ENCODE measurements at regions not wholly inside any gene's neighbourhood (a gene's known extent, or its start where the extent isn't known, plus 50 kb on each side); places are given as distances from the start of the nearest gene placed in this dataset.

DNA sequence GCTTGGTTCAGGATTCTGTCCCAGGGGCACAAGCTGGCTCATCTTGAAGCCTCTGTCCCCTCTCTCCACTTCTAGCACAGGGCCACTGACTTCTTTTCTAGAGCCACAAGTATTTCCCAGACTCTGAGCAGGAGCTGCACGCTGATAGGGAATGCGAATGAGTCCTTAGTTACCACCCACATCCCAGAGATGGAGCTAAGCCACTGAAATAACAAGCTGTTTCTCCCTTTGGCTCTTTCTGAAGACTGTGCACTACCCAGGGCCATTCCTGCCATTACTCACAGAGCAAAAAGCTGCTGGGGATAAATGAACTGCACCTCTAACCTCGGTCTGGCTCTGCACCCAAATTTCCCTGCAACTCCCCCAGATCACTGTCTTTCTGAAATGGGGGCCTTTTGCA is 70.6 kb downstream of the TSN start:
- TF ChIP-seq EZH2 (IDR thresholded peaks at IDR 0.05; ENCODE audit: insufficient read depth, poor library complexity, severe bottlenecking) (no peak), EZH2phosphoT487 (IDR thresholded peaks at IDR 0.05; ENCODE audit: insufficient read depth, low read depth) (no peak)
